ENCODE measurements at regions not wholly inside any gene's neighbourhood (a gene's known extent, or its start where the extent isn't known, plus 50 kb on each side); places are given as distances from the start of the nearest gene placed in this dataset.
A peak's percentile ranks its signal among the peaks of the same experiment; 100 is the strongest.

GRCh38 chr2:194819367-194819766, 837.7 kb upstream of the SLC39A10 start:
- Histone ChIP-seq H3K4me3 (replicated peaks in 1 of 2; ENCODE audit: low read depth in 1 of 2, low read length in 2 of 2) (no peak overlapping the region), H3K4me1 (ENCODE audit: control insufficient read depth in 1 of 2, insufficient read depth in 2 of 2, low read length in 2 of 2) (peaks cover 3 to 10% of the 10 kb centered on the region in 2 experiments; a peak in 2 of 4 replicates), H3K9me2 (ENCODE audit: insufficient read depth) (no peaks in the 10 kb centered on the region), H2AFZ (ENCODE audit: low read depth, low read length, poor library complexity, severe bottlenecking) (no peak overlapping the region), H4K20me1 (ENCODE audit: insufficient read depth) (no peaks in the 10 kb centered on the region), H3K36me3 (ENCODE audit: control insufficient read depth in 1 of 2, insufficient read depth in 2 of 2, low read length in 2 of 2) (no peaks in the 10 kb centered on the region), H3K4me2 (ENCODE audit: low read length) (no peak overlapping the region), H3K27ac (ENCODE audit: low read depth, low read length) (no peak overlapping the region), H3K27me3 (ENCODE audit: insufficient read depth, low read length) (no peaks in the 10 kb centered on the region), H3K79me2 (ENCODE audit: insufficient read depth, low read length) (no peaks in the 10 kb centered on the region), H3K9ac (ENCODE audit: low read length) (no peak overlapping the region), H3K9me3 (ENCODE audit: control insufficient read depth in 1 of 2, insufficient read depth in 1 of 2, low read depth in 1 of 2, low read length in 2 of 2) (no peaks in the 10 kb centered on the region)
- ChIA-PET RAD21 (ENCODE audit: low non-redundant PET in 1 of 2, low total read pairs in 2 of 2, uncharacterized antibody in 2 of 2, unreplicated experiment in 2 of 2) (no interaction called here), POLR2A (no interaction called here), CTCF (no interaction called here)
- TF ChIP-seq CTCF (IDR thresholded peaks at IDR 0.05 in 2 of 3, conservative IDR thresholded peaks at IDR 0.05 in 1 of 3; ENCODE audit: borderline replicate concordance in 1 of 3, insufficient read depth in 1 of 3, low read depth in 2 of 3, low read length in 2 of 3) (peak; percentile 6 to 41 (median 29); a peak in 1 of 6 replicates), EGR1 (IDR thresholded peaks at IDR 0.05; ENCODE audit: low read depth) (no peak), RAD21 (IDR thresholded peaks at IDR 0.05; ENCODE audit: low read depth) (peak; percentile 62)
- BruUV-seq (replicated peaks) = no TSS peak
- ATAC-seq = no peak
- intact Hi-C loops (cut with micrococcal nuclease) = loop anchor here (5.0 kb wide), 1 partner anchor 272 kb away; no protein-coding TSS in a partner anchor
- DNase-seq (ENCODE audit: low read depth, low spot score) = no peak

GRCh38 chr2:194815475-194815874, 841.6 kb upstream of the SLC39A10 start:
- ChIA-PET POLR2A (no interaction called here), CTCF (no interaction called here), RAD21 (ENCODE audit: low non-redundant PET in 1 of 2, low total read pairs in 2 of 2, uncharacterized antibody in 2 of 2, unreplicated experiment in 2 of 2) (no interaction called here)
- Histone ChIP-seq H3K79me2 (ENCODE audit: insufficient read depth, low read length) (no peaks in the 10 kb centered on the region), H3K36me3 (ENCODE audit: control insufficient read depth in 1 of 2, insufficient read depth in 2 of 2, low read length in 2 of 2) (no peaks in the 10 kb centered on the region), H3K4me1 (ENCODE audit: control insufficient read depth in 1 of 2, insufficient read depth in 2 of 2, low read length in 2 of 2) (no peaks in the 10 kb centered on the region), H4K20me1 (ENCODE audit: insufficient read depth) (no peaks in the 10 kb centered on the region), H3K9ac (ENCODE audit: low read length) (no peak overlapping the region), H3K9me2 (ENCODE audit: insufficient read depth) (no peaks in the 10 kb centered on the region), H3K27ac (ENCODE audit: low read depth, low read length) (no peak overlapping the region), H2AFZ (ENCODE audit: low read depth, low read length, poor library complexity, severe bottlenecking) (no peak overlapping the region), H3K4me2 (ENCODE audit: low read length) (no peak overlapping the region), H3K9me3 (ENCODE audit: control insufficient read depth in 1 of 2, insufficient read depth in 1 of 2, low read depth in 1 of 2, low read length in 2 of 2) (no peaks in the 10 kb centered on the region), H3K27me3 (ENCODE audit: insufficient read depth, low read length) (no peaks in the 10 kb centered on the region), H3K4me3 (replicated peaks in 1 of 2; ENCODE audit: low read depth in 1 of 2, low read length in 2 of 2) (no peak overlapping the region)
- DNase-seq (ENCODE audit: low read depth, low spot score) (no peak), ATAC-seq (no peak)
- intact Hi-C loops (cut with micrococcal nuclease) = loop anchor here (5.0 kb wide), 1 partner anchor 268 kb away; no protein-coding TSS in a partner anchor
- TF ChIP-seq CTCF (IDR thresholded peaks at IDR 0.05 in 2 of 3, conservative IDR thresholded peaks at IDR 0.05 in 1 of 3; ENCODE audit: borderline replicate concordance in 1 of 3, insufficient read depth in 1 of 3, low read depth in 2 of 3, low read length in 2 of 3) = no peak
- no peak for TF ChIP-seq EZH2 (IDR thresholded peaks at IDR 0.05)
- no peak for TF ChIP-seq ZFX (IDR thresholded peaks at IDR 0.05)
- BruUV-seq (replicated peaks) = no TSS peak

All from HCT116 (cell line).